IMR-90 (cell line): ENCODE measurements at regions not wholly inside any gene's neighbourhood (a gene's known extent, or its start where the extent isn't known, plus 50 kb on each side); places are given as distances from the start of the nearest gene placed in this dataset.

Source experiments
- BHLHE40 ChIP-seq: fragments of 150-350 bp; IDR thresholded peaks from 2 replicates; pipeline ENCODE4 v1.6.1; 2016; ENCODE audit warnings: mild to moderate bottlenecking, low read depth, low read length
- ELK1 ChIP-seq: fragments of 150-350 bp; IDR thresholded peaks from 2 replicates; pipeline ENCODE4 v1.6.1; 2016; ENCODE audit warnings: low read depth, mild to moderate bottlenecking, low read length, moderate library complexity, borderline replicate concordance
- NFE2L2 ChIP-seq: fragments of 150-350 bp; IDR thresholded peaks from 2 replicates; pipeline ENCODE4 v1.6.1; 2016; ENCODE audit warnings: low read depth, mild to moderate bottlenecking, low read length
- RAD21 ChIP-seq: IDR thresholded peaks from 2 replicates; pipeline ENCODE4 v1.6.1; 2012; ENCODE audit warnings: low read length, improper control_type of control experiment
- USF2 ChIP-seq: fragments of 150-350 bp; IDR thresholded peaks from 2 replicates; pipeline ENCODE4 v1.6.1; 2017; ENCODE audit warnings: mild to moderate bottlenecking, antibody characterized with exemption, low read length, low read depth

GRCh38 chr11:69920345-69921127, 101.3 kb upstream of the FGF3 start (continued):
- no peak for TF ChIP-seq USF2
- TF ChIP-seq BHLHE40: no peak
- TF ChIP-seq ELK1: no peak
- no peak for TF ChIP-seq RAD21
- TF ChIP-seq NFE2L2: no peak
